ENCODE measurements at regions not wholly inside any gene's neighbourhood (a gene's known extent, or its start where the extent isn't known, plus 50 kb on each side); places are given as distances from the start of the nearest gene placed in this dataset.

- POLR2A ChIA-PET: no interaction called here
- CTCF ChIA-PET: no interaction called here
- peak; percentile 28 for DNase-seq (ENCODE audit: low read depth)
- Histone ChIP-seq H3K36me3 (ENCODE audit: control insufficient read depth, insufficient read depth, low read length) (no peaks in the 10 kb centered on the region), H3K4me3 (ENCODE audit: low read depth, low read length) (no peak overlapping the region), H3K27me3 (ENCODE audit: control insufficient read depth, insufficient read depth, low read length) (no peaks in the 10 kb centered on the region)
- no peak for TF ChIP-seq CTCF (IDR thresholded peaks at IDR 0.05; ENCODE audit: insufficient read depth, low read depth, low read length)
Observed at GRCh38 chr5:124402144-124402581, 344.3 kb downstream of the ZNF608 start.

GRCh38 chr5:124401476-124402143 lies 344.8 kb downstream of the ZNF608 start:
- ChIA-PET CTCF (no interaction called here), POLR2A (no interaction called here)
- DNase-seq (ENCODE audit: low read depth): no peak
- TF ChIP-seq CTCF (IDR thresholded peaks at IDR 0.05; ENCODE audit: insufficient read depth, low read depth, low read length): no peak
- Histone ChIP-seq H3K36me3 (ENCODE audit: control insufficient read depth, insufficient read depth, low read length) (no peaks in the 10 kb centered on the region), H3K27me3 (ENCODE audit: control insufficient read depth, insufficient read depth, low read length) (no peaks in the 10 kb centered on the region), H3K4me3 (ENCODE audit: low read depth, low read length) (no peak overlapping the region)

- no peaks in the 10 kb centered on the region for H3K27me3 ChIP-seq (ENCODE audit: control insufficient read depth, insufficient read depth, low read length)
- H3K4me3 ChIP-seq (ENCODE audit: low read depth, low read length): no peak overlapping the region
- no peak for TF ChIP-seq CTCF (IDR thresholded peaks at IDR 0.05; ENCODE audit: insufficient read depth, low read depth, low read length)
- ChIA-PET POLR2A (no interaction called here), CTCF (no interaction called here)
- no peak for DNase-seq (ENCODE audit: low read depth)
- H3K36me3 ChIP-seq (ENCODE audit: control insufficient read depth, insufficient read depth, low read length): no peaks in the 10 kb centered on the region
Observed at GRCh38 chr5:124399426-124399961, 346.9 kb downstream of the ZNF608 start.

GRCh38 chr5:124398460-124398859 lies 348.0 kb downstream of the ZNF608 start:
- ChIA-PET CTCF (no interaction called here), POLR2A (no interaction called here)
- TF ChIP-seq CTCF (IDR thresholded peaks at IDR 0.05; ENCODE audit: insufficient read depth, low read depth, low read length): no peak
- H3K4me3 ChIP-seq (ENCODE audit: low read depth, low read length): no peak overlapping the region
- DNase-seq (ENCODE audit: low read depth): no peak
- H3K27me3 ChIP-seq (ENCODE audit: control insufficient read depth, insufficient read depth, low read length): no peaks in the 10 kb centered on the region
- no peaks in the 10 kb centered on the region for H3K36me3 ChIP-seq (ENCODE audit: control insufficient read depth, insufficient read depth, low read length)

GRCh38 chr5:124397317-124397716 lies 349.1 kb downstream of the ZNF608 start:
- ChIA-PET POLR2A (no interaction called here), CTCF (no interaction called here)
- Histone ChIP-seq H3K4me3 (ENCODE audit: low read depth, low read length) (no peak overlapping the region), H3K27me3 (ENCODE audit: control insufficient read depth, insufficient read depth, low read length) (no peaks in the 10 kb centered on the region), H3K36me3 (ENCODE audit: control insufficient read depth, insufficient read depth, low read length) (no peaks in the 10 kb centered on the region)
- no peak for DNase-seq (ENCODE audit: low read depth)
- no peak for TF ChIP-seq CTCF (IDR thresholded peaks at IDR 0.05; ENCODE audit: insufficient read depth, low read depth, low read length)
